ENCODE measurements at regions not wholly inside any gene's neighbourhood (a gene's known extent, or its start where the extent isn't known, plus 50 kb on each side); places are given as distances from the start of the nearest gene placed in this dataset.

DNA sequence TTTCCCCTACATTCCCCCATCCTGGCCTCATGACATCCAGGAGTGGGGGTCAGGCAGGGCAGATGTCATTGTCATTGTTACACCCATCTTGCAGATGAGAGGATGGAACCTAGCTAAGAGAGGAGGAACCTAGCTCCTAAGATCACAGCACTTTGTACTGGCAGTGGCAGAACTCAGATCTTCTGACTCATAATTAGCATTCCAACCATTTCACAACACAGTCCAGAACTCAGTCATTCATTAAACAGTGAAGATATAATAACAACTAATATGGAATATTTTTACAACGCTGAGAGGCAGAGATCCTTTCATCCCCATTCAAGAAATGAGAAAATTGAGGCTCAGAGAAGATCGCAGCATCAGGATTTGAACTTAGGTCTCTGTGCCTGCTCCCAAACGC lies 127.8 kb downstream of the CHST1 start:
- Histone ChIP-seq H3K4me1 (peaks cover 9% of the 10 kb centered on the region), H3K4me3 (no peak overlapping the region), H3K4me2 (no peak overlapping the region), H3K9me3 (no peaks in the 10 kb centered on the region), H3K27ac (no peak overlapping the region)
- ChIA-PET CTCF (interaction anchor here (0.5 kb wide), 1 partner anchor 1685 kb away, joined by 3 read pairs; no protein-coding TSS in a partner anchor), POLR2A (no interaction called here)
- ATAC-seq (peak in 1 of 2 experiments; percentile 30; a peak in 2 of 6 replicates), DNase-seq (ENCODE audit: low read depth in 1 of 2, low spot score in 1 of 2) (no peak), FAIRE-seq (no peak)
- WGBS (ENCODE audit: missing lambda C conversion rate) = 37% methylated on average over 3 of the region's 3 CpGs
- TF ChIP-seq RFX5 (IDR thresholded peaks at IDR 0.05) = no peak
- no peak for TF ChIP-seq BHLHE40 (IDR thresholded peaks at IDR 0.05; ENCODE audit: low read depth, low read length)
- TF ChIP-seq, protein P1, sequence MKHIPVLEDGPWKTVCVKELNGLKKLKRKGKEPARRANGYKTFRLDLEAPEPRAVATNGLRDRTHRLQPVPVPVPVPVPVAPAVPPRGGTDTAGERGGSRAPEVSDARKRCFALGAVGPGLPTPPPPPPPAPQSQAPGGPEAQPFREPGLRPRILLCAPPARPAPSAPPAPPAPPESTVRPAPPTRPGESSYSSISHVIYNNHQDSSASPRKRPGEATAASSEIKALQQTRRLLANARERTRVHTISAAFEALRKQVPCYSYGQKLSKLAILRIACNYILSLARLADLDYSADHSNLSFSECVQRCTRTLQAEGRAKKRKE (CRISPR knock-in tag; IDR thresholded peaks at IDR 0.05; ENCODE audit: low read depth) = no peak
- TF ChIP-seq SREBF2 (IDR thresholded peaks at IDR 0.05) = no peak
- no peak for TF ChIP-seq FOSB (CRISPR knock-in tag; IDR thresholded peaks at IDR 0.05)
- no peak for TF ChIP-seq PHF8 (IDR thresholded peaks at IDR 0.05; ENCODE audit: borderline replicate concordance, low read depth)
- TF ChIP-seq EHF (CRISPR knock-in tag; IDR thresholded peaks at IDR 0.05) = no peak
- no peak for TF ChIP-seq POLR2AphosphoS2 (conservative IDR thresholded peaks at IDR 0.05; ENCODE audit: low read length)
- no peak for TF ChIP-seq FOSL2 (IDR thresholded peaks at IDR 0.05)
- TF ChIP-seq FOSL2 (CRISPR knock-in tag; IDR thresholded peaks at IDR 0.05) = no peak
- no peak for TF ChIP-seq JUNB (IDR thresholded peaks at IDR 0.05)
- TF ChIP-seq, protein P2, sequence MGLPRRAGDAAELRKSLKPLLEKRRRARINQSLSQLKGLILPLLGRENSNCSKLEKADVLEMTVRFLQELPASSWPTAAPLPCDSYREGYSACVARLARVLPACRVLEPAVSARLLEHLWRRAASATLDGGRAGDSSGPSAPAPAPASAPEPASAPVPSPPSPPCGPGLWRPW (IDR thresholded peaks at IDR 0.05) = no peak
- no peak for TF ChIP-seq RNF2 (IDR thresholded peaks at IDR 0.05; ENCODE audit: borderline replicate concordance, low read depth)
- TF ChIP-seq ZNF302 (CRISPR knock-in tag; IDR thresholded peaks at IDR 0.05) = no peak
- no peak for TF ChIP-seq NPAS2 (CRISPR knock-in tag; IDR thresholded peaks at IDR 0.05; ENCODE audit: borderline replicate concordance)
- no peak for TF ChIP-seq HDAC2 (IDR thresholded peaks at IDR 0.05)
- TF ChIP-seq ZC3H11A (IDR thresholded peaks at IDR 0.05) = no peak
- TF ChIP-seq MAFK (IDR thresholded peaks at IDR 0.05; ENCODE audit: partially characterized antibody) = no peak
- no peak for TF ChIP-seq CHD4 (IDR thresholded peaks at IDR 0.05; ENCODE audit: borderline replicate concordance)
- no peak for TF ChIP-seq GATA3 (IDR thresholded peaks at IDR 0.05; ENCODE audit: borderline replicate concordance)
- TF ChIP-seq, protein P3, sequence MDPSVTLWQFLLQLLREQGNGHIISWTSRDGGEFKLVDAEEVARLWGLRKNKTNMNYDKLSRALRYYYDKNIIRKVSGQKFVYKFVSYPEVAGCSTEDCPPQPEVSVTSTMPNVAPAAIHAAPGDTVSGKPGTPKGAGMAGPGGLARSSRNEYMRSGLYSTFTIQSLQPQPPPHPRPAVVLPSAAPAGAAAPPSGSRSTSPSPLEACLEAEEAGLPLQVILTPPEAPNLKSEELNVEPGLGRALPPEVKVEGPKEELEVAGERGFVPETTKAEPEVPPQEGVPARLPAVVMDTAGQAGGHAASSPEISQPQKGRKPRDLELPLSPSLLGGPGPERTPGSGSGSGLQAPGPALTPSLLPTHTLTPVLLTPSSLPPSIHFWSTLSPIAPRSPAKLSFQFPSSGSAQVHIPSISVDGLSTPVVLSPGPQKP (IDR thresholded peaks at IDR 0.05; ENCODE audit: low read depth, low read length) = no peak

DNA sequence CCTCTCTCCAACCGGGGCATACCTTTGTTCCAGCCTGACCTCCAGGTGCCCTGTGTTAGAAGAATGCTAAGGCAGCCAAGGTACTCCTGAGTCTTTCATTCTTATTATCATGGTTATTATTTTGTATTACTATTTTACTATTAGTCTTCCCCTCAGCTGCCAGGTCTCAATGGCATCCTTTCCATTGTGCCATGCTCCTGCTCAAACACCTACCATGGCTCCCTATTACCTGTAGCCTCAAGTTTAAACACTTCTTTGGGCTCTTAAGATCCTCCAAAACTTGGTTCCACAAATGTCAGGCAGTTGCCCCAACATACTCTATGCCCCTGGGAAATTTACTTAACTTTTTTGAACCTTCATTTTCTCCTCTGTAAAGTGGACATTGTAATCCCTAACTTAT lies 130.4 kb downstream of the CHST1 start:
- TF ChIP-seq ZFP36 (IDR thresholded peaks at IDR 0.05; ENCODE audit: borderline replicate concordance, partially characterized antibody) = peak; percentile 60
- TF ChIP-seq, protein P4, sequence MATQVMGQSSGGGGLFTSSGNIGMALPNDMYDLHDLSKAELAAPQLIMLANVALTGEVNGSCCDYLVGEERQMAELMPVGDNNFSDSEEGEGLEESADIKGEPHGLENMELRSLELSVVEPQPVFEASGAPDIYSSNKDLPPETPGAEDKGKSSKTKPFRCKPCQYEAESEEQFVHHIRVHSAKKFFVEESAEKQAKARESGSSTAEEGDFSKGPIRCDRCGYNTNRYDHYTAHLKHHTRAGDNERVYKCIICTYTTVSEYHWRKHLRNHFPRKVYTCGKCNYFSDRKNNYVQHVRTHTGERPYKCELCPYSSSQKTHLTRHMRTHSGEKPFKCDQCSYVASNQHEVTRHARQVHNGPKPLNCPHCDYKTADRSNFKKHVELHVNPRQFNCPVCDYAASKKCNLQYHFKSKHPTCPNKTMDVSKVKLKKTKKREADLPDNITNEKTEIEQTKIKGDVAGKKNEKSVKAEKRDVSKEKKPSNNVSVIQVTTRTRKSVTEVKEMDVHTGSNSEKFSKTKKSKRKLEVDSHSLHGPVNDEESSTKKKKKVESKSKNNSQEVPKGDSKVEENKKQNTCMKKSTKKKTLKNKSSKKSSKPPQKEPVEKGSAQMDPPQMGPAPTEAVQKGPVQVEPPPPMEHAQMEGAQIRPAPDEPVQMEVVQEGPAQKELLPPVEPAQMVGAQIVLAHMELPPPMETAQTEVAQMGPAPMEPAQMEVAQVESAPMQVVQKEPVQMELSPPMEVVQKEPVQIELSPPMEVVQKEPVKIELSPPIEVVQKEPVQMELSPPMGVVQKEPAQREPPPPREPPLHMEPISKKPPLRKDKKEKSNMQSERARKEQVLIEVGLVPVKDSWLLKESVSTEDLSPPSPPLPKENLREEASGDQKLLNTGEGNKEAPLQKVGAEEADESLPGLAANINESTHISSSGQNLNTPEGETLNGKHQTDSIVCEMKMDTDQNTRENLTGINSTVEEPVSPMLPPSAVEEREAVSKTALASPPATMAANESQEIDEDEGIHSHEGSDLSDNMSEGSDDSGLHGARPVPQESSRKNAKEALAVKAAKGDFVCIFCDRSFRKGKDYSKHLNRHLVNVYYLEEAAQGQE (IDR thresholded peaks at IDR 0.05) = no peak
- WGBS (ENCODE audit: missing lambda C conversion rate) = 7% methylated on average over 1 of the region's 1 CpG
- DNase-seq (ENCODE audit: low read depth in 1 of 2, low spot score in 1 of 2) (no peak), FAIRE-seq (no peak), ATAC-seq (no peak)
- ChIA-PET POLR2A (no interaction called here), CTCF (interaction anchor here (1.1 kb wide), 1 partner anchor 120 kb away, joined by 3 read pairs; no protein-coding TSS in a partner anchor)
- Histone ChIP-seq H3K9me3 (no peaks in the 10 kb centered on the region), H3K27ac (no peak overlapping the region), H3K4me2 (no peak overlapping the region), H3K4me1 (peaks cover 9% of the 10 kb centered on the region), H3K4me3 (no peak overlapping the region)
